ENCODE measurements at regions not wholly inside any gene's neighbourhood (a gene's known extent, or its start where the extent isn't known, plus 50 kb on each side); places are given as distances from the start of the nearest gene placed in this dataset.

DNA sequence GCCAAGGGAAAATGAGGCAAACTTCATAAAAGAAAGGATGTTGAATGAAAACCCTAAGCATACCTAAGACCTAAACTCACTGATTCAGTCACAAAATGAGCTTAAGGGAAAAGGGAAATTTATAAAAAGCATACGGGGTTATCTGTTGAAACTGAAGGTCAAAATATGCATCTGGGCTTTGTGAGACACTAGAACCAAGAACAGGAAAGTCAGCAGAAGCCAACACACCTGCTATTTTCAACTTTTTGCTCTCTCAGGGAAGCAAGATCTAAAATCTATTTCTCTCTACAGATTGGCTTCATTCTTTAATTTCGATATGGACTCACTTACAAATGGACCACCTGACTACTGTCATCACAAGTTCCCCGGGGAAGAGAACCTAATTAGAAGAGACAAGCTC, 338.6 kb upstream of the NECTIN3 start:
- TF ChIP-seq, protein P1, sequence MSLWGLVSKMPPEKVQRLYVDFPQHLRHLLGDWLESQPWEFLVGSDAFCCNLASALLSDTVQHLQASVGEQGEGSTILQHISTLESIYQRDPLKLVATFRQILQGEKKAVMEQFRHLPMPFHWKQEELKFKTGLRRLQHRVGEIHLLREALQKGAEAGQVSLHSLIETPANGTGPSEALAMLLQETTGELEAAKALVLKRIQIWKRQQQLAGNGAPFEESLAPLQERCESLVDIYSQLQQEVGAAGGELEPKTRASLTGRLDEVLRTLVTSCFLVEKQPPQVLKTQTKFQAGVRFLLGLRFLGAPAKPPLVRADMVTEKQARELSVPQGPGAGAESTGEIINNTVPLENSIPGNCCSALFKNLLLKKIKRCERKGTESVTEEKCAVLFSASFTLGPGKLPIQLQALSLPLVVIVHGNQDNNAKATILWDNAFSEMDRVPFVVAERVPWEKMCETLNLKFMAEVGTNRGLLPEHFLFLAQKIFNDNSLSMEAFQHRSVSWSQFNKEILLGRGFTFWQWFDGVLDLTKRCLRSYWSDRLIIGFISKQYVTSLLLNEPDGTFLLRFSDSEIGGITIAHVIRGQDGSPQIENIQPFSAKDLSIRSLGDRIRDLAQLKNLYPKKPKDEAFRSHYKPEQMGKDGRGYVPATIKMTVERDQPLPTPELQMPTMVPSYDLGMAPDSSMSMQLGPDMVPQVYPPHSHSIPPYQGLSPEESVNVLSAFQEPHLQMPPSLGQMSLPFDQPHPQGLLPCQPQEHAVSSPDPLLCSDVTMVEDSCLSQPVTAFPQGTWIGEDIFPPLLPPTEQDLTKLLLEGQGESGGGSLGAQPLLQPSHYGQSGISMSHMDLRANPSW (CRISPR knock-in tag; conservative IDR thresholded peaks at IDR 0.05; ENCODE audit: low read depth): no peak
- TF ChIP-seq, protein P2, sequence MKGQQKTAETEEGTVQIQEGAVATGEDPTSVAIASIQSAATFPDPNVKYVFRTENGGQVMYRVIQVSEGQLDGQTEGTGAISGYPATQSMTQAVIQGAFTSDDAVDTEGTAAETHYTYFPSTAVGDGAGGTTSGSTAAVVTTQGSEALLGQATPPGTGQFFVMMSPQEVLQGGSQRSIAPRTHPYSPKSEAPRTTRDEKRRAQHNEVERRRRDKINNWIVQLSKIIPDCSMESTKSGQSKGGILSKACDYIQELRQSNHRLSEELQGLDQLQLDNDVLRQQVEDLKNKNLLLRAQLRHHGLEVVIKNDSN (CRISPR knock-in tag; IDR thresholded peaks at IDR 0.05): no peak

Data from WTC11 (cell line).